Fibroblast of skin of right biceps (primary cell): ENCODE measurements at regions not wholly inside any gene's neighbourhood (a gene's known extent, or its start where the extent isn't known, plus 50 kb on each side); places are given as distances from the start of the nearest gene placed in this dataset.

Source experiments
- DNase-seq: peaks from one replicate; pipeline ENCODE4 v3.0.0-alpha.2; 2013

DNA sequence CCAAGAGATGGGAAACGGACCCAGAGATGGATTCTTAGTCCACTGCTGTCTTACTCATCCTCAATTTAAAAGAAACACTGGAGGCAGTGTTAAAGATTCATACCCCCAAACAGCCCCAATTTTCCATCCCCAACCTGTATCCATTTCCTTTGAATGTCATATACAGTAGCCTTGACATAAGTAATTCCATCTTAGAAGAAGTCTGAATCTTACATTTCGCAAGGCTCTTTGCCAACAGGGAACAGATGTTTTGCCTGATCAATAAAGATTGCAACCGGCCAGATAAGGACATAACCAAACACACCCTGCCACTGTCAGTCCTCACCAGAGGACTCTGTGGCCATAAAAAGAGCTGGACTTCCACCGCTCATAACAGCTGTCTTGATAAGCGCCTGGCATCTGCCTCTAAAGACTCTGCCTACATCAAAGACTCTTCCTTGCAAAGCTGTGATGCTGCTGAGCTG, 59.0 kb upstream of the MED9 start:
- no peak for DNase-seq

DNA sequence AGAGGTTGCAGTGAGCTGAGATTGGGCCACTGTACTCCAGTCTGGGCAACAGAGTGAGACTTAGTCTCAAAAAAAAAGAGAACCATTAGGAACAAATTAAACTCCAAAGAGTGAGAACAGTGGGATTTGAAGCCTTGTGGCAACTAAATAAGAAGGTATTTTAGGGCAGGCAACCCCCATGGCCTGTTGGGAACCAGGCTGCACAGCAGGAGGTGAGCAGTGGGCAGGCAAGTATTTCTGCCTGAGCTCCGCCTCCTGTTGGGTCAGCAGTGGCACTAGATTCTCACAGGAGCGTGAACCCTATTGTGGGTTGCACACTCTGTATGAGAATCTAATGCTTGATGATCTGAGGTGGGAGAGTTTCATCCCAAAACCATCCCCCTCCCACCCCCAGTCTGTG, 57.6 kb upstream of the MED9 start:
- DNase-seq = no peak

DNA sequence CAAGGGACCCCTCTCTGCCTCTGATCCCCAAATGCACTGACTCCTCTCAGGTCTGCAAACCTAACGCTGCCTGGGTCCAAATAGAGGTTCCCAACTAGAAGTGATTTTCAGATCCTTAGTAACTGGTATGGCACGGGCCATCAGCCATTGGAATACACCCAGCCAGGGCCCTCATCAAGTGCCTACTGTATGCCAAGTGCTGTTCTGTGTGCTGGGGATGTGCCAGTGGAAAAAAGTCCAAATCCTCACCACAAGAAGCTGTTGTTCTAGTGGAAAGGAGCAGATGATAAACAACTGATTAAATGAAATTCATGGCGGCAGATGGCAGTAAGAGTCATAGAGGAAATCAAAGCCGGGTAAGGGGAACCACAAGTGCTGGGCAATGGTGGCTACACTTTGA, 57.2 kb upstream of the MED9 start:
- DNase-seq = no peak

DNA sequence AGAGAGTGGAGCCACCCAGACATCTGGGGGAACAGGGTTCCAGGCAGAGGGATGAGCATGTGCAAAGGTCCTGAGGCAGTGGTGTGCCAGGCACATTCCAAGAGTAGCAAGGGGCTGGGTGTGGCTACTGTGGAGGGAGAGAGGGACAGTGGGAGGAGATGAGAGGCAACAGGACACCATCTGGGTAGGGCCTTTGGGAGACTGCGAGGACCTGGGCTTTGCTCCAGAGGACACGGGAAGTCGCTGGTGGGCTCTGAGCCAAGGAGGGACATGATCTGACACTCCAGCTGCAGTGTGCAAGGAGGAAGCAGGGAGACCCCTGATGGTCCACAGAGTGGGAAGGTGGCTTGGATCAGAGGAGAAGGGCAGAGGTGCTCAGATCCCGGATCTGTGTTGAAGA, 56.7 kb upstream of the MED9 start:
- DNase-seq = no peak

DNA sequence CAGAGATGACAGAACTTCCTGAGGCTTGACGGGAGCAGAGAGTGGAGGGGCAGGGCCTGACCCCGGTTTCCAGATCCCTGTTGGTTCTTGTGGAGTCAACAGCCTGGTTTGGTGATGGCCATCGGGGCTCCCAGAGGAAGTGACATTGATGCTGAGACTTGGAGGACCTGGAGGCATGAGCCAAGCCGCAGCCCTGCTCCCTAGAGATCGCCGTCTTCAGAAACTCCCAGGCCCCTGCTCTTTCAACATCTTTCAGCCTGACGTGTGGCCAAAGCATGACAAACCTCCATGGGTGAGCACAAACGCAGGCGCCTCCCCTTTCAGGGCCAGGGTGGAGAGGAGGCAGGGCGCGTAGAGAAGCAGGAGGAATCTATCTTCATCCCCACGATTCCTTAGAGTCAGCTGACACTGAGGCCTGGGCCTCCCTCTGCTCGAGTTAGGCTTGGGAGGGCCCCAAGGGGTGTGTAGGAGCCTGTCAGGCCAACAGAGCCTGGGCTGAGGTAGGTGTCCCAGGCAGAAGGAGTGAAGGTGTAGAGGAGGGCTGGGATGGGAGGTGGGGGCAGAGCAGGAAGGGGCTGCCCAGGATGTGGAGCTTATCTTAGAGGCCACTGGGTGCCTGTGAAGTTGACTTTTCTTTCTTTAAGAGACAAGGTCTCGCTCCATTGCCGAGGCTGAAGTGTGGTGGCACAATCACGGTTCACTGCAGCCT, 56.1 kb upstream of the MED9 start:
- DNase-seq = peak; percentile 74

DNA sequence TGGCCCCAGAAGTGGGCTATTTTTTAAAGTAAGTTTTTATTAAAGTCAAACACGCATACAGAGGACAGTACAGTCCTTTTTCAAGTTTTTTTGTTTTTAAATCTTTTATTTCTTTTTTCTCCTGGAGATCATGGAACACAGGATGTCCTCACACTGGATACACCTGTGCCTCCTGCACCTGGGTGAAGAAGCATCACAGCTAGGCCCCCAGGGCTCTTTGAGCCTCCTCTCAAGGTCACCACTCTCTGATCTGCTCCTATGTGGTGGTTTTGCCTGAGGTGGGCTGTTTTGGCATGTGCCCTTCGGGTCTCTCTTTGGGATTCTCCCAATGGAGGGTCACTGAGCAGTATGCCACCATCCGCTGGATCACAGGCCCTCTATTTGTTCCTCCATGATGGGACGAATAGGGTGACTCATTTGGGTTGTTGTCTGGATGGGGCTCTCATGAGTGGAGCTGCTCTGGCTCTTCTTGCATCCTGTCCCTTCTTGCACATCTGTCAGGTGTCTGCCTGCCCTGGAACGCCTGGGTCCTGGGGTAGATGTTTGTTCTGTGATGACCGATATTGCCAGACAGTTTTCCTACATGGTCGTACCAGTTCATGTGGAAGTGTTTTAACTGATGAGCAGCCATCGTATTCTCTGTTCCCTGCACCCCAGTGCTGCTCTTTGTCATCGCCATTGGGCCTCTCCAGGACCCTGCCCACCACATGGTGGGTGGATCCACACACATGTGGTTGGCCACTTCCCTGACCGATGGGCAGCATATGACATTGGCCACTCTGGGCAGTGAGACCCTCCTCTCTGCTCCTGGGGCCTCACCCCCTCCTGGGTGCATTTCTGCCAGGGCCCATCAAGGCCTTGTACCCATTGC, 55.2 kb upstream of the MED9 start:
- no peak for DNase-seq

DNA sequence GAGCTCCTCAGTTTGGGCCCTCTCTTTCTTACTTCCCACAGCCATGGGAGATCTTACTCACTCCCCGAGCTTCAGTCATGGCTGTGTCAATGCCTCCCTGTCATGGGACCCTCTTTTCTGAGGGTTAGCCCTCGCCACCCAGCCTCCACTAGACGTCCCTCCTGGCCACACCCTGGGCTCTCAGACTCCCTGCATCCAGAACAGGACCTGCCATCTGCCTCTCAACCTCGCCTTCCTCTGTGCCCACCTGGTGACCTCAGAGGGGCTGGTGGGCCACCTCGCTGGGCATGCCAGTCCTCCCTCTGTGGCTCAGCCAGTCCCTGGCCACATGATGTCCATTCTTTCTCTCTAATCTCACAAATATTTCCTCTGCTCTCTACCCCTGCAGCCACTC, 54.6 kb upstream of the MED9 start:
- no peak for DNase-seq

DNA sequence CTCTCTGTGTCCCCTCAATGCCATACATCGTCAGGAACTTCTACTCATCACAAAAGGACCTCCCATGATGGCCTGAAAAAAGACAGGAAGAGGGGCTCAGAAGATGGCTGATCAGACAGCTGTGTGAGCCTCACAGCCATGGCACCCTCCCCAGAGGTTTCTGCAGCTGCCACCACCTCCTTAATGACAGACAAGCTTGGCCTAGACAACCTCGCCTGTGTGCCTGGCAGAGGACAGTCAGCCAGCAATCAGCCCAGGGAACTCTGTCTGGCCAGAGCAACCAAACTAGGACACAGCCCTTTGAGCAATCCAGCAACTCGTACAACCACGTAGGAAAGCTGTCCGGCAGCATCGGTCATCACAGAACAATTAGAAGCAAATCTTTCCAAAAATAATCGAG, 54.2 kb upstream of the MED9 start:
- DNase-seq = no peak

DNA sequence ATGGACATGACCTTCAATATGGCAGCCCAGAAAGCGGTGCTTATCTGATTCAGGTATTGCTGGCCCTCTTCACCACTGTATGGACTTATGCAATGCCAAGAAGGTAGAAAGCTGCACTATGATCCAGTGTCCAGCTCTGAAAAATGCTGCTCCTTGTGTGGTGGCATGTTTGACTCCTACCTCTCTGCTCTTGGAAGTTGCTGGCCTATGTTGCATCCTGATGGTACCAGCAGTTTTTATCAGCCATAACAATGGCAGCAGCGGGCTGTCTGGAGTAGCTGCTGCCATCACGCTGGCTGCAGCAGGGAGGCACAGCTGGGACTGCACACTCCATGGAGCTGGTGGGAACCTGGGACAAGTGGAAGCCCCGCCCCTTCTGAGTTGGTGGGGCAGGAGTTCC, 53.1 kb upstream of the MED9 start:
- no peak for DNase-seq

DNA sequence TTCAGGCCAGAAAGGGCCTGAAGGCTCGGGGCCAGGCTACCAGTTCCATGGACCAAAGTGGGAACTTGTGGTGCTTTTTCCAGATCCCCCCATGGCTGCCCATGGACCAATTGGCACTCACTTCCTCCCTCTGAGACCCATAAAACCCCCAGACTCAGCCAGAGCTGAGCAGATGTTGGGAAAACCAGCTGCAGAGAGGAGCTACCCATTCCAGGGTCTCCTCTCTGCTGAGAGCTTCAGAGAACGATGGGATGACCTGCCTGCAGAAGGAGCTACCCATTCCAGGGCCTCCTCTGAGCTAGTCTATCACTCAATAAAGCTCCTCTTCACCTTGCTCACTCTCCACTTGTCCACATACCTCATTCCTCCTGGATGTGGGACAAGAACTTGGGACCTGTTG, 52.2 kb upstream of the MED9 start:
- no peak for DNase-seq

DNA sequence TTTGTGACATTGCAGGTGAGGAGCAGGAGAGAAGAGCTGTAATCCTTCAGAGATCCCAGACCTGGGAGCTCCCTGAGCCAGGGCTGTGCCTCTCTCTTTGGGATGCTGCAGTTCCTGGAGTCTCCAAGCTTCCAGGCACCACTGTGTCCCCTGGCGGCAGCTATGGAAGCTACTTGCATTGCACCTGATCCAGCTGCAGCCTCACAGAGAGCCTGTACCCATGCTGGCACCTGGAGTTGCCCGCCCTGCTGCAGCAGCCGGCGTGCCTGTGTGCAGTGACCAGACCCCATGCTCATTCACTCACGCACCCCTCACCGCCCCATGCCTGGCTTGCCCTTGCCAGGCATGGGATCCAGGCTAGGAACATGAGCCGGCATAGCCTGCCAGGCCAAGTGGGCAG, 51.8 kb upstream of the MED9 start:
- no peak for DNase-seq

DNA sequence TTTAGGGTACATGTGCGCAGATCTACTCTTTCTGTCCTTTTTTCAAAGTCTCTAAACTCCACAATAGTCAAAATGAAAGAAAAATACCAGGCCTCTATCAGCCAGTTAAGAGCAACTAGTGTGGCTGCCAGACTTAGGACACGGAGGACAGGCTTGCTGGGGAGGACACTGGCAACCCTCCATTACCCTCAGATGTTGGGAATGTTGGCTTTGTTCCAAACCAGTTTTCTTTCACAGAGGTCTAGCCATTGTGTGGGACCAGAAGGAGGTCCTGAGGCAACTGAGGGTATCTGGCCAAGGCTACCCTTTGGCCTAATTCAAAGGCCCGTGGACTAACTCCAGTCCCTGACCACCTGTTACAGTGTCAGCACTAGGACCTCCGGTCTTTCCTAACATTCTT, 51.2 kb upstream of the MED9 start:
- DNase-seq = no peak

DNA sequence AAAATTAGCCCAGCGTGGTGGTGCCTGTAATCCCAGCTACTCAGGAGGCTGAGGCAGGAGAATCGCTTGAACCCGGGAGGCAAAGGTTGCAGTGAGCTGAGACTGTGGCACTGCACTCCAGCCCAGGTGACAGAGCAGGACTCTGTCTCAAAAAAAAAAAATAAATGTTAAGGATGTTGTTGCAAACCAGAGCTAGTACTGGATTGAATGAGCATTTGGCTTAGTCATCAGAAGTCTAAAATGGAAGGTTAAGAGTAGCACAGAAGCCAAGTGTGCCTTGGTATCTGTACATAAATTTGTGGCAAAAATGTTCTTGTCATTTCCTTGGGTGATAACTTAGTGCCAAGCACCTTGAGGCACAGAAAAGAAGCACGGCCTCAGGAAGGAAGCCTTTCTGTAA, 50.6 kb upstream of the MED9 start:
- no peak for DNase-seq
